GM21447 (cell line): ENCODE measurements at regions not wholly inside any gene's neighbourhood (a gene's known extent, or its start where the extent isn't known, plus 50 kb on each side); places are given as distances from the start of the nearest gene placed in this dataset.

Source experiments
- ATAC-seq: cut with Tn5 transposase; IDR thresholded peaks from one replicate; pipeline ENCODE4 v1.9.1; 2021; ENCODE audit not compliant: unreplicated experiment

- ATAC-seq: no peak
Measured at GRCh38 chr2:163291790-163292189, 444.0 kb downstream of the FIGN start.

- ATAC-seq: no peak
Measured at GRCh38 chr2:163281717-163282116, 443.1 kb upstream of the KCNH7 start.

- ATAC-seq: no peak
Measured at GRCh38 chr2:163269374-163270021, 430.9 kb upstream of the KCNH7 start.

- ATAC-seq: no peak
Measured at GRCh38 chr2:163266772-163267171, 428.2 kb upstream of the KCNH7 start.

GRCh38 chr2:163265562-163265961 is 427.0 kb upstream of the KCNH7 start:
- no peak for ATAC-seq

- no peak for ATAC-seq
Measured at GRCh38 chr2:163264341-163264740, 425.8 kb upstream of the KCNH7 start.

GRCh38 chr2:163259489-163259888 is 420.9 kb upstream of the KCNH7 start:
- ATAC-seq: no peak

- ATAC-seq: no peak
Measured at GRCh38 chr2:163255086-163255485, 416.5 kb upstream of the KCNH7 start.

- ATAC-seq: no peak
Measured at GRCh38 chr2:163253621-163254285, 415.2 kb upstream of the KCNH7 start.

GRCh38 chr2:163252199-163252598 is 413.6 kb upstream of the KCNH7 start:
- ATAC-seq: no peak

GRCh38 chr2:163248376-163249253 is 410.0 kb upstream of the KCNH7 start:
- ATAC-seq: no peak

- ATAC-seq: no peak
Measured at GRCh38 chr2:163247847-163248220, 409.3 kb upstream of the KCNH7 start.

- ATAC-seq: no peak
Measured at GRCh38 chr2:163247156-163247846, 408.7 kb upstream of the KCNH7 start.

- no peak for ATAC-seq
Measured at GRCh38 chr2:163246135-163246534, 407.6 kb upstream of the KCNH7 start.

GRCh38 chr2:163236553-163236952 is 398.0 kb upstream of the KCNH7 start:
- no peak for ATAC-seq

GRCh38 chr2:163231666-163232065 is 393.1 kb upstream of the KCNH7 start:
- no peak for ATAC-seq

GRCh38 chr2:163213661-163214081 is 375.1 kb upstream of the KCNH7 start:
- ATAC-seq: no peak

GRCh38 chr2:163210430-163210918 is 371.9 kb upstream of the KCNH7 start:
- ATAC-seq: no peak

- no peak for ATAC-seq
Measured at GRCh38 chr2:163207693-163208370, 369.3 kb upstream of the KCNH7 start.

GRCh38 chr2:163205589-163206254 is 367.2 kb upstream of the KCNH7 start:
- ATAC-seq: no peak
